ENCODE measurements at regions not wholly inside any gene's neighbourhood (a gene's known extent, or its start where the extent isn't known, plus 50 kb on each side); places are given as distances from the start of the nearest gene placed in this dataset.

DNA sequence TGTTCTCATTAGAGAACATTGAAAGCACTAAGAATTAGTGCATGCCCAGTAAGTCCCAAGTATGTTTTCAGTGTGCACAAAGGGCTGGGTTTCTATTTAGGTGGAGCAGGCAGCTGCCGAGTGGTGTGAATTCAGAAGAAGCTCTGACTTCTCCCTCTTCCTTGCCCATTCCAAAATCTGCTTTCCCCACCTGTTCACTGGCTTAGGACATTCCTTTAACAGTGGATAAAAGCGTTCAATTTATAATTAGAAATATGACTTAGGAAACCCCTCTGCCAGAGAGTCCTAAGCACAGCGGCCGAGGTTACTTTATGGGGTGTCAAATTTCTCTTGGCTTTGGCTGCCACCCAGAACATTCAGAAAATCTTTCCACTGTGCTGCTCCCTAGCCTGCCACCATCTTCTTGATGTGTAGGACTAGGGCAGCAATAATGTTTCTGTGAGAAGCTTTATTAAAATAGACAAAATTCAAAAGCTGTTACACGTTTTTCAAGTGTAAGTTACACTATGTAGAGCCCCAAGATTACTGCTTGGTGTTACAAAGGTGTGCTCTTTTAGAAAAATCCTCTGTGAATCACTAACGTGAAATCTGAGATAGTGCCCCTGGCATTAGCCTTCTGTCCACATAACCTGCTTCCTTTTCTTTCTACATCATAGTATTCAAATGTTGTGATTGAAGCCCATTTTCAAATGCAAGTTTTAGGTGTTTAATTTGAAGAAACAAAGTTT, 191.6 kb upstream of the ANKRD50 start:
- no peak for TF ChIP-seq CTCF (IDR thresholded peaks at IDR 0.05; ENCODE audit: extremely low read depth in 1 of 2, insufficient read depth in 1 of 2, low read depth in 1 of 2, low read length in 2 of 2)
- TF ChIP-seq POLR2A (IDR thresholded peaks at IDR 0.05; ENCODE audit: low read depth, low read length) = no peak
- no peak for TF ChIP-seq EZH2 (IDR thresholded peaks at IDR 0.05; ENCODE audit: borderline replicate concordance, low read depth, low read length, severe bottlenecking)
- no peak for TF ChIP-seq POLR2AphosphoS5 (IDR thresholded peaks at IDR 0.05; ENCODE audit: insufficient read depth, low read depth, low read length)
- TF ChIP-seq MAX (IDR thresholded peaks at IDR 0.05; ENCODE audit: insufficient read depth, insufficient read length) = no peak
